AG09319 (cell line): ENCODE measurements at regions not wholly inside any gene's neighbourhood (a gene's known extent, or its start where the extent isn't known, plus 50 kb on each side); places are given as distances from the start of the nearest gene placed in this dataset.
"Not testable (repeated sequence)": the region's sequence is repeated elsewhere in the genome, so short reads cannot be mapped to it uniquely, and the experiment has no call there.

ENCODE experiments used
- DNase-seq: peaks from one replicate; pipeline ENCODE4 v3.0.0-alpha.2; 2010; ENCODE audit warnings: low read depth; ENCODE audit errors: extremely low read depth
- CTCF ChIP-seq: IDR thresholded peaks from 2 replicates; pipeline ENCODE4 v1.5.1; 2011; ENCODE audit warnings: low read depth, mild to moderate bottlenecking, inconsistent platforms, low read length, moderate library complexity

GRCh38 chr9:78408388-78408787 lies 111.5 kb downstream of the PSAT1 start:
- no peak for DNase-seq
- no peak for TF ChIP-seq CTCF

- DNase-seq: not testable (repeated sequence)
Measured at GRCh38 chr9:78409928-78410510, 113.1 kb downstream of the PSAT1 start.

GRCh38 chr9:78422309-78422708 lies 125.4 kb downstream of the PSAT1 start:
- no peak for DNase-seq
- no peak for TF ChIP-seq CTCF

GRCh38 chr9:78424299-78424698 lies 127.4 kb downstream of the PSAT1 start:
- TF ChIP-seq CTCF: no peak
- no peak for DNase-seq

GRCh38 chr9:78428640-78429039 lies 131.7 kb downstream of the PSAT1 start:
- no peak for TF ChIP-seq CTCF
- DNase-seq: no peak

- DNase-seq: no peak
- TF ChIP-seq CTCF: no peak
Measured at GRCh38 chr9:78430387-78430786, 133.5 kb downstream of the PSAT1 start.

GRCh38 chr9:78431039-78431438 lies 134.1 kb downstream of the PSAT1 start:
- not testable (repeated sequence) for DNase-seq

GRCh38 chr9:78436873-78437272 lies 139.9 kb downstream of the PSAT1 start:
- TF ChIP-seq CTCF: no peak
- DNase-seq: no peak

GRCh38 chr9:78437296-78437695 lies 140.4 kb downstream of the PSAT1 start:
- no peak for DNase-seq
- TF ChIP-seq CTCF: no peak
